ENCODE measurements at regions not wholly inside any gene's neighbourhood (a gene's known extent, or its start where the extent isn't known, plus 50 kb on each side); places are given as distances from the start of the nearest gene placed in this dataset.

- TF ChIP-seq, protein P1, sequence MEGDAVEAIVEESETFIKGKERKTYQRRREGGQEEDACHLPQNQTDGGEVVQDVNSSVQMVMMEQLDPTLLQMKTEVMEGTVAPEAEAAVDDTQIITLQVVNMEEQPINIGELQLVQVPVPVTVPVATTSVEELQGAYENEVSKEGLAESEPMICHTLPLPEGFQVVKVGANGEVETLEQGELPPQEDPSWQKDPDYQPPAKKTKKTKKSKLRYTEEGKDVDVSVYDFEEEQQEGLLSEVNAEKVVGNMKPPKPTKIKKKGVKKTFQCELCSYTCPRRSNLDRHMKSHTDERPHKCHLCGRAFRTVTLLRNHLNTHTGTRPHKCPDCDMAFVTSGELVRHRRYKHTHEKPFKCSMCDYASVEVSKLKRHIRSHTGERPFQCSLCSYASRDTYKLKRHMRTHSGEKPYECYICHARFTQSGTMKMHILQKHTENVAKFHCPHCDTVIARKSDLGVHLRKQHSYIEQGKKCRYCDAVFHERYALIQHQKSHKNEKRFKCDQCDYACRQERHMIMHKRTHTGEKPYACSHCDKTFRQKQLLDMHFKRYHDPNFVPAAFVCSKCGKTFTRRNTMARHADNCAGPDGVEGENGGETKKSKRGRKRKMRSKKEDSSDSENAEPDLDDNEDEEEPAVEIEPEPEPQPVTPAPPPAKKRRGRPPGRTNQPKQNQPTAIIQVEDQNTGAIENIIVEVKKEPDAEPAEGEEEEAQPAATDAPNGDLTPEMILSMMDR (IDR thresholded peaks at IDR 0.05) = no peak
- TF ChIP-seq POLR2A (IDR thresholded peaks at IDR 0.05) = no peak
Observed at GRCh38 chr7:52074912-52075311, 758.3 kb upstream of the COBL start.

Measured in lower leg skin (tissue), 3 donors.